NCI-H1092 treated with DMSO at 0.1 percent for 48 hours (cell line): ENCODE measurements at regions not wholly inside any gene's neighbourhood (a gene's known extent, or its start where the extent isn't known, plus 50 kb on each side); places are given as distances from the start of the nearest gene placed in this dataset.

Source experiments
- DNase-seq: peaks from one replicate; lab custom pipeline; 2025; lab: John Stamatoyannopoulos, UW

DNA sequence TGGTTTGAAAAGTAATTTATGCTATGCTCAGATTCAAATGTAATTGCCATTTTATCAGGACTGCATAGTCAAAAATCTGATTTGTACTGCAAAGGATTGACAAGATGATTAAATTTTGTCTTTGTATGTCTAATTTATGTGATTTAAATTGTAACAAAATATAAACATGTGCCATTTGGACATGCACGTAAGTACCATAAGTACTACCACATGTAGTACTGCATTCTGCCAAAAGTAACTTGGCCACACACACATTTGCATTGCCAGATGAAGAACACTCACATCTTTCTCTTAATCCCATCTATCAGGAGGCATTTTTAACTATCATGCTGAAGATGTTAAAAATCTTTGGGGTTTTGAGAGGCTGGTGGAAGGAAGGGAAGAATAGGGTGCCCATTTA is 133.3 kb downstream of the KLF12 start:
- no peak for DNase-seq

DNA sequence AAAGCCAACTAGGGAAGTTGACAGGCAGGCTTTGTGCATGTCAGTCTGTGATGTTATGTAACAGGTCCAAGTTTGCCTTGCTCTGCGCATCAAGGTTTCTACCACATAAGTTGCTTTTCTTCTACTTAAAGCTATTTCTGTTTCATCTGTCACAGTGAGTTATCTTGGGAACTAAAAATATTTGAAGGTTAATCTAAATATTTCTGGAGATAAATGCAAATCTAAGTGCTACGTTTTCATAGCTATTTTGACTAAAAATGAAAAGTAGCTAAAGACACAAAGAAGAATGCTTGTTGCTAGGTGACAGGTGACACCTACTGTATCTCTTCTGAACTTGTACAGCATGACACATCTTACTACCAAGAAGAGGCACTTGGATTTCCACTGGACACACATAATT is 135.6 kb downstream of the KLF12 start:
- DNase-seq = no peak

DNA sequence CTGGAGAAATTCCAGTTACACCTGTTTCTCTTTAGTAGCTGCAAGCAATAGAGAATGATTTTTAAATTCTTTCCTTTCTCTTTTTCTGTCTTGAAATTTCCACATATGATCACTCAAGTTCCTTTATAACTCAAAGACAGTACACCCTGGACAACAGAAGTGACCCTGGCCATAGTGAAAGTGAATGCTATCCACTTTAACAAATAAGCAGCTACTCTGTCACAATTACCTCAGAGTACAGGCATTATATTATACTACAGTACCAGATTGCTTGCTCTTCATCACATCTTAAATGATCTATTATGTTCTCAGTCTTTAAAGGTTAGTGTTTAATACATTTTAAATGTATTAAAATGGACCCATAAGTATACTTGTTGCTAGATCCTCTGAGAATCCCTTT is 136.2 kb downstream of the KLF12 start:
- DNase-seq = no peak

DNA sequence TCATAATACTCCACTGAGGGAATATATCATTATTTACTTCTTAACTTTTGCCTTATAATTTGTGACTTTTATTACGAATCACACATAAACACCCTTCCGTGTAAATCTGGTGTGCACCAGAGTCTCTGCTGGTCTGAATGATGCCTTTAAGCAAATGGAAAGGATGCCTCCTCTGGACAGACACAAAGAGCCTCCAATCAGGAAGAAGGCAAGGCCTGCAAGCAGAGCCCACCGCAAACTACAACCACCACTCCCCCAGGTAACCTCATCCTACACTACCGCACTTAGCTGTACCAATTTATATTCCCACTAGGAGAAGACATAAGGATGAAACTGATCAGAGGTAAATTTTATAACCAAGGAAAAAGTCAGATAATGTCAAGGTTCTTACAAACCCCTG is 137.6 kb downstream of the KLF12 start:
- no peak for DNase-seq

DNA sequence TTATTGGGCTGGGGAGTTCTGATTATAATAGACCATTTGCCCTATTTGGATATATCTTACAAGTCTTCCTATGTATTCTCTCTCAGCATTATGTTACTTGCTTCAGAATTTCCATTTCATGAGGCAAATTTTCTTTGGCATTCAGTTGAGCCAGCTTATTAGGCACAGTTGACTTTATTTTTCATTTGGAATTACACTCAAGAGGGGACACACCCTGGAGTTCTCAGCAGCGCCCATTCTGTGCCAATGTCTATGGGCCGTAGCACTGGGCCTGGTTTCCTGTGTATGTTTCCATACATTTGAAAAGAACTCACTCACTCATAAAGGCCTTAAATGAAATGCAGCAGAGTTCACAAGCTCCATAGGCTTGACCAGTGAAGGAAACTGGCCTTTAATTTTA is 138.5 kb downstream of the KLF12 start:
- DNase-seq = no peak

DNA sequence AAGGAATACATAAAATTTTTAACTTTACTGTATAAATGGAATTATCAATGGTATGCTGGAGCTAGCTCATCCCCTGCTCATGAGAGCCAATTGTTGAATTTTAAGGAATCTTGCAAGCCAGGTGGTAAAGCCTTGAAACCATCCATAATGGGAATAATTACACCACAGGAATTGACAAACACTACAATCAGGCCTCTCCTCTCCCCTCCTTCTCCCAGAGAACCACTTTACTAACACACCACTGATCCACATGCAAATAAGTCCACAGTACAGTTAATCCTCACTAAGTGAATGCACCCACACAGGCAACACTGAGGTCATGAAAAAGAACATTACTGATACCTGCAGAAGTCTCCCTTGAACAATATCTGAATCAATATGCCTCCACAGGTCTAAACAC is 140.5 kb downstream of the KLF12 start:
- peak; percentile 56 for DNase-seq

DNA sequence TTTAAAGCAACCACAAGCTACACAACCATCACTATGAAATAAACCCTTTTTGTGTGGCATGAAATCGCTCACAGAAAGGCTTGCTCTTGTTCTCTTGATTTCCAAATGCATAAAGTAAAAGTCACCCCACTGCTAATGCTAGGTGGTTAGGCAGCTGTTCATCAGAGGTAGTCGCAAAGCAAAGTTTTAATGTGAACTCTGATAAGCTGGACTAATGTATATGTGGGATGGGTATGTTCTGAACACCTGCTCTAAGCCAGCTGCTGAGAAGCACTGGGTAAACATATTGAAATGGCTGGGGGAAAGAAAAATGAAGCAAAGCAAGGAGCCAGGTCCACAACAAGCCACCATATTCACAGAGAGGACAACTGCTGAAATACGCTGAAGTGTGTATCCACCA is 142.3 kb downstream of the KLF12 start:
- DNase-seq = peak; percentile 91

DNA sequence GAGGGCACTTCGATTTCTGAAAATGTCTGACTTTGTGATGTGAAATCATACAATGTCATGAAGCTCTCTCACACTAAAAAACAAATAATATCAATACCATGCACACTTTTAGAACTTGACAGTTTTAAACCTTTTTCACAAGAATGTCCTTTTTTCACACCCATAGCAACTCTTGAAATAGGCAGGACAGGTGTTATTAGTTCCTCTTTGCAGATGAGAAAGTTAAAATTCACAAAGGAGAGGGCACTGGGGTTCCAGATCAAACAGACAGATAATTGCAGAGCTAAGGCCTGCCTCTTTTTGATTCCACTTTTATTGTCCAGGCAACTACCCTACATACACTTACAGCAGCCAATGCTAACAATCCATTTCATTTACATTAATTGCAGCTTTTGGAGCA is 142.8 kb downstream of the KLF12 start:
- peak; percentile 91 for DNase-seq

DNA sequence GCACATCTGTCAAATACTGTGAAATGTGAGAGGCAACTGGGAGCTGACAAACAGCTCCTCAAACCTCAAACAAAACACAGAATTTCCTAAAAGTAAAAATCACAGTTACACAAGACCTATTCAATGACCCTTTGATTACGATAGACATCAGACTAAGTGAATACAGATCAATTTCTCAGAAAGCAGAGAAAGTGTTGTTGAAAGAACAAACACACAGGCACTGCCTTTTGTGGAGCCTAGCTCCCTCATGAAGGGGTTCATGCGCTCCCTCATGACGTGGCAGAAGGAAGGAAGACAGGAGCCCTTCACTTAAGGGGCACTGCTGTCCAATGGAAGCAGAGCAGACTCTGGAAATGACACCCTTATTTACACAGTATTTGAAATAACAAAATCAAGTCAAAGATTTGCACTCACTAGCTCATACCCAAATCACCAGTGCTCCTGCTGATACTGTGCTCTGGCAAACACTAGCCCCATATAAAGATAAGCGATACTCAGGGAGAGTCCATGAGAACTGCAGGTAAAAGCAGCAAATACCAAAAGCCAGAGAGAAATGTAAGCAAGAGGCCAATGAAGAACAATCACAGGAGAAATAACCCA is 144.9 kb downstream of the KLF12 start:
- DNase-seq = peak; percentile 60

DNA sequence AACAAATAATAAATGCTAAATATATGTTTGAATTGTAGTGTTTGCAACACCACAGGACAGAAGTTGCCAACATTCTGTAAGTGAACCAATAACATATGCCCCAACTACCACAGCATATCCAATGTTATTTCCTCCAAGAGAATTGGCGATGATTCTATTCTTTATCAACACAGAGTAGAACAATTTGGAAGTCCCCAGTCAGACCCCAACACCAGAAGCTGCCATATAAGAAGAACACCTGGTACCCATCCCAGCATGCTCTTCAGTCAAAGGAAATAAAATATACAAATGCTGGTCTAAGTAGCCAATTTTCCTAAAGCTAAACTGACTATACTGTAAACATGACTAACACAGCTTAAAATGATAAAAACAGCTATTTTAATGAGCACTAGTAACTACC is 145.7 kb downstream of the KLF12 start:
- no peak for DNase-seq

DNA sequence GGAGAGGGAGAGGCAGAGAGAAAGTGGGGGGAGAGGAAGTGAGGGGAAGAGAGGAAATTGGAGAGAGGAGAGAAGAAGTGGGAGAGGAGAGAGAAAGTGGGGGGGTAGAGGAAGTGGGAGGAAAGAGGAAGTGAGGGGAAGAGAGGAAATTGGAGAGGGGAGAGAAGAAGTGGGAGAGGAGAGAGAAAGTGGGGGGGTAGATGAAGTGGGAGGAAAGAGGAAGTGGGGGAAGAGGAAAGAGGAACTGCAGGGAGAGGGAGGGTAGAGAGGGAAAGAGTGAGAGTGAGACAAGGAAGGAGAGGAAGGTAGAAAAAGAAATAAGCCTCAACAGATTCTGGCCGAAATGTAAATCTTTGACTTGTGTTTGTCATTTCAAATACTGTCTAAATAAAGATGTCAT is 146.6 kb downstream of the KLF12 start:
- DNase-seq = no peak

DNA sequence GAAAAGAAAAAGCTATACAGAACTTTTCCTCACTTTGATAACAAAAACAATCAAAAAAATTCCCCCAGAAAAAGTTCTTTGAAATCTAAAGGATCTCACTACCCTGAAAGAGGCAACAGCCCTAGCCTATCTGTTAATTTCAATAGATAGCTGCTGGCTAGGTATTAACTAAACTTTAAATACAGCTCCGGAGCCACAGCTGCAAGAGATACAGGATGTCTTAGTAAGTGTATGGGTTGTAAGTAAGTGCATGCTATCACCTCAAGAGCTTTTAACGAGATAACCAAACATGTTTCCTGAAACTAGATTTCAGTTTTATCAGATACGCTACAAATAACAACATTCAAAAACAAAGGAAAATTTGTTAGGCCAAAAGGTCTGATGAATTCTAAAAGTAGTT is 148.4 kb downstream of the KLF12 start:
- DNase-seq = no peak

DNA sequence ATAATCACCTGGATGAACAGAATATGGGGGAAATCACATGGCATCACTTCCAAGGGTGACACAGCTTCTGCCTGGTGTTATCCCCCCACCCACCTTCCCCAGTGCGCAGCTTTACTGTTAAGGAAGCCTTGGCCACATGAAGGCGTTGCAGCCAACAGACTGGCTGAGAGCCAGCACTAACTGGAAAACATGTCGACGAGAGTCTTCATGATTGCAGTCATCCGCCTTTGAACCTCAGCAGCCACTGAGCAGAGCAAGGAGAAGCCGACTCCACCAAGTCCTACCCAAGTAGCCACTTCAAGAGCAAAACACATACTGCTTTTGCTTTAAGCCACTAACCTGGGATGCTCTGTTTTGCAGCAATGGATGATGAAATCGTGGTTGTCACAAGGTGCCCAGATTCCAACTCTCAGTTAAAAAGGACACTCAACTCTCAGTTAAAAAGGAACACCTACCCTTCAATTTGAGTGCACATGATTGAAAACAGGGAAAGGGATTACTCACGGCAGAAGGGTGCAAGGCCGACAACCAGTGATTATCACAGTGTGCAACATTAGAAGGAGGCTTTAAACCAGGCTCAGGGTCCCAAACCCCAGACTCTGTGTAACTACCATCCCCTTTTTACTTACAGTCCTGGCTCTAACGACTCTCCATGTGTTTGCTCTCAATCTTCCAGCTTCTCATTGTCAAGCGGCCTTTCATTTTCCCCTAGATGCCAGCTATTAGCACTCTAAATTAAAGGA is 149.1 kb downstream of the KLF12 start:
- peak; percentile 63 for DNase-seq

DNA sequence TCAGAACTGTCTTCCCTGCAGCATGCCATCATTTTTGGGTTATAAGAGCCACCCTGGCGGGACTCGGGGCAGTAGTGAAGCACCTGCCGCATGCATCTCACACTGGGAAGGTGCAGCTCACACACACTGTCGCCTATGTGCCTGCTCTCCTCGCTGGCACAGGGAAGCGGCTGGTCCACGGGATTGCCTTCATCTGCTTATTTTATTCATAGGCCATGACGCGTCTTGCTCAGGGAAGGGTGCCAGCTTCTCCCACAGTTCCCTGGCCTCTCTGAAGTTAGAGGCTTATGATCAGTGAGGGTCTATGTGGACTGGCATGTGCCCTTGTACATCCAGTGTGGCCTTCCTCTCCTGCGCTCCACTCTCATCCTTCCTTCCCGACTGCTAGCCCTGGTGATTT is 150.0 kb downstream of the KLF12 start:
- DNase-seq = no peak

DNA sequence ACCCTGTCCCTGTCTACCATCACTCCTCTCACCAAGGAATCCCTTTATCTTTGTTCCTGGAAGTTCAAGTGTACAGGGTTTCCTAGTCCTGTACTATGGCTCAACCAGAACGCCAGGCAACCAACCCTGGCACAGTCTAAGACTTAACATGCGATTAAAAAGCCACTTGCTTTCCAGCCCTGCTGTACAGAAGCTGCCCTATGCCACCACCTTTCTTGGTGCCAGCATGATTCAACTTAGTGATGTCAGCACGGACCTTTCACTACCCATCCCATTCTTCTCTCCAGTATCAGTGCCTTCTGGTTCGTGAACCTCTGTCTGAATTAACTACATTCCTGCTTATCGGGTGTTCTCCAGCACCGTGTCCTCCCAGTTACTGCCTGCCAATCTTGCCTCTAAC is 151.1 kb downstream of the KLF12 start:
- no peak for DNase-seq

DNA sequence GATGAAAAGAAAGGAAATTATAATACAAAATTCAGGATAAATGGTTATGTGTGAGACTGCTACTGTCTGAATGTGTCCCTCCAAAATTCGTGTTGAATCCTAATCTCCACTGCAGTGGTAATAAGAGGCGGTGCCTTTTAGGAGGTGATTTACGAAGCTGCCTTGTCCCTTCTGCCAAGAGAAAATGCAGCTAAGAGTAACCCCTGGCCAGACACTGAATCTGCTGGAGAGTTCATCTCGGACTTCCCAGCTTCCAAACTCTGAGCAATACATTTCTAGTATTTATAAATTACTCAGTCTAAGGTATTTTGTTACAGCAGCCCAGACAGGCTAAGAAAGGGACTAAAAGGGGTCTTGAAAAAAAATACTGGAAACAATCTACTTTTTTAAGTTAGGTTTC is 152.6 kb downstream of the KLF12 start:
- no peak for DNase-seq

DNA sequence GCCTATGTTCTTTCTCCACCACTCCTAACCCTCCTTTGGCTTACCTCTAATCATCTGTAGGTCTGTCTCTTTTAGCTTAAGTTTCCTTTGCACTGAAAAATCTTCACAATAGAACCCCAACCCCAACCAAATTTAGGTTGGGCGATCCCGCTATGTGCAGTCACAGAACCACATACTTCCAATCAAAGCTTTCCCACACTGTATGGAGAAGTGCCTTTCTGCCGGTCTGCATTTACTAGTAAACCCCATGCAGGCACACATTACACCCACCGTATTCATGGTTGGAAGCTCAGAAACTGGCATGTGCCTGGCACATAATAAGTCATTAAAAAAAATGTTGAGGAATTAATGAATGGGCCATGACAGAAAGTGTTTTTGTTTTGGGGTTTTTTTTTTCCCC is 158.4 kb downstream of the KLF12 start:
- DNase-seq = no peak

DNA sequence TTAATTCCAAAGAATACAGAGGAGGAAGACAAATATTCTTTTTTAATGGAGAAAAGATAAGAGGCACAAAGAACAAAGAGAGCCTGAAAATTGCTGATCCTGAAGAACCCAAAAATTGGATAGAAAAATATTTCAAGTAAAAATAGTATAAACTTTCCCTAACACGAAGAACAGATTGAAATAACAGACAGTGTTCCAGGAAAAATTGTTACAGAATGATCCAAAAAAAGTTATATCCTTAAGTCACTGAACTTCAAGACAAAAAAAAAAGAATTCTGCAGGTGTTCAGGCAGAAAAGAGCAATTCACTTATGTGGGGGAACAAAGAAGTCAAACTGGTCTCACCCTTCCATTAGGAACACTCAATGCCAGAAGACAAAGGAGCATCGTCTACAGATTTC is 160.2 kb downstream of the KLF12 start:
- DNase-seq = no peak

DNA sequence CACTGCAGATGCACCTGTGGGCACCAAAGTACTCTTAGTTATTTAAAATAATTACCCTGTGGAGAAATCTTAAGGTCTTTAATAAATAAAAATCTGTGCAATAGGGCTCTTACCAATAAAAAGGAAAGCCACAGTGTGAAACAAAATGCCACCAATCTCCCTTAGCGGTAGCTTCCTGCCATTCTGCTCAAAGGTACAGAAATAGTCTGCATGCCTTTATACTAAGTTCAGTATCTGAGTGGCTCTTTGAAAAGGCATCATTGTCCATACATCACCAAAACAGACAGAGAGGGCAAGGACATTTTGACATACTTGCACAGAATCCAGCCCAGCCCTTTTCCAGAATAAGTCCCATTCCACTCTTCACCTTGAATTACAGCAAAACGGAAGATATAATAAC is 161.0 kb downstream of the KLF12 start:
- no peak for DNase-seq

DNA sequence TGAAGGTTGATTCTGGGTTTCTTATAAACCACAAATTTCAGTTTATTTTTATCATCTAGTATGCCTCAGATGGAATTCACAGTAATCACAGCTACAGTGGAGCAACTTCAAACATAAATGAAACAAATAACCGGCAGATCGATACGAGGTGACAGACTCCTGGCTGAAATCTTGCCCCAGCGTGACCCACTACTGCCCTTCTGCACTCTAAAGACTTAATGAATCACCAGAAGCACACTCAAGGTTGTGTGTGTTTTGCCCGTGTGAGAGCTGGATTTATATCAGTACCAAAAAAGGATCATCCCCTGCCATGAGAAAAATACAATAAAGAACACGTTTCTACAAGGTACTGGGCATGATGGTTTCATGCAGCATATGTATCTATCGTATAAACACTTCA is 161.7 kb downstream of the KLF12 start:
- DNase-seq = no peak

DNA sequence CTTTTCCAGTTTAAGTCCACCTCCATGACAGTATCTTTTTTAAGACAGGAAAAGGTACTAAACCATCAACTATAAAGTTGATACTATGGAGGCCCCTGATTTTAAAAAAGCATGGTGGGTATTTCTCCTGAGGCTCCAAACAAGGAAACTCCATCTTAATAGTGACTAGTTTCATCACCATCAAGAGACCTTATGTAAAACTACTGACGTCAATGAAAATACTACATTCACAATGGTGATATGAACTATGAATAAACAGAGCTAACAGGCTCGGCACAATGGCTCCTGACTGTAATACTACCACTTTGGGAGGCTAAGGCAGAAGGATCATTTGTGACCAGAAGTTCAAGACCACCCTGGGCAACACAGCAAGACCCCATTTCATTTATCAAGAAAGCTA is 162.7 kb downstream of the KLF12 start:
- DNase-seq = no peak

DNA sequence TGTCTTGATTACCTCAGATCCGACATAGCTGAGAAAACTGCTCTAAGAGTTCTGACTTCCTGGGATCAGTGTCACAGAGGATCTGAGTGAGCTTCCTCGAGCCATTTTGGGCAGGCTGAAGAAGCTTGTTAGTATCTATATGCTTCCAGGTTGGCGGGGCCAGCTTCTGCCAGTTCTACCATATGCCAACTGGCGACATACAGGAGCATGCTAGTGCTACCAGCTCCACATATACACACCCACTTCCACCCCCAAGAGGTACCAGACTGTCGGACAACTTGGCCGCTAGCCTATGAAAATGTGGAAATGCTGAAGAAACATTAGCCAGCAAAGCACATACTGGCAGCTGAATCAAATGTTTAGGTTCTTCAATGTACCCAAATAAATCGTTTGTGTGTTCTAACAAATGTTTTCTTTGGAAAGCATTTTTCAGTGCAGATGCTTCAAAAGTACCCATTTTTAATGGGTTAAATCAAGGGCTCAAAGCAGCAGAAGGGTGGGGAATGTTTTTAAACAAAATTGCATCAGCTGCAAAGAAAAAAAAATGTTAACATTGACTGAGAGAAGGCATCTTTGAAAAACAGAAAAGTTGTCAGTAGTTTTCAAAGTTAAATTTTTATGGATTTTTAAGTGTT is 163.7 kb downstream of the KLF12 start:
- no peak for DNase-seq

DNA sequence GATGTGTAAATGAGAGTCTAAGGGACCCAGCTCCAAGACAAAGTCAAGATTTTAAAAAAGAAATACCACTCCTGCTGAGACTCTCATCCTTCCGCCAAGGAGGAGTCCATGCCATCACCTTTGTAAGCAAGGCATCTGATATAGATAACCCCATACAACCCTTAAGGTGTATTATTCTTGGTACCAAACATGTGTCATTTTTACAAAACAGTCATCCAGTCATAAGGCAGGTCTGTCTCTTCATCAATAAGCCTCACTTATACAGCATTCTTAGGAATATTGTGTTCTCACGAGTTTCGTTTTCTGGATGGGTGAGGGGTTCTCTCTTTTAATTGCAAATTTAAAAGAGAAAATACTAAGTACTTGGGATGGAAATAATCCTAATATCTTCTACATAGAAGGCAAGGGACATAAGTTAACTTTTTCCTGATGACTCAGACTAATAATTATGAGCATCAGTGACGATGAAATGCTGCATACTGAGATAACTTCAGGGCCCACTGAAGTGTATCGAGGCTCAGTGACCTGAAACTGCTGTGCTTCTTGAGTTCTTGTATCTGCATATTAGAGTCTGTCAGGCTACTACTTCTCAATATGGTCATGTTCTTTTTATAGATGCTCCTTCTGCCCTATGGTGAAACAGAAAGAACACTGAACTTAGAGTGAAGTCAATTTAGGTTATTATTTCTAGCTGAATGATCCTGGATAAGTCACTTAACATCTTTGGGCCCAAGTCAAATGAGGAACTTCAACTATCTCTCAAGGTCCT is 166.6 kb downstream of the KLF12 start:
- no peak for DNase-seq
